ENCODE measurements at regions not wholly inside any gene's neighbourhood (a gene's known extent, or its start where the extent isn't known, plus 50 kb on each side); places are given as distances from the start of the nearest gene placed in this dataset.

DNA sequence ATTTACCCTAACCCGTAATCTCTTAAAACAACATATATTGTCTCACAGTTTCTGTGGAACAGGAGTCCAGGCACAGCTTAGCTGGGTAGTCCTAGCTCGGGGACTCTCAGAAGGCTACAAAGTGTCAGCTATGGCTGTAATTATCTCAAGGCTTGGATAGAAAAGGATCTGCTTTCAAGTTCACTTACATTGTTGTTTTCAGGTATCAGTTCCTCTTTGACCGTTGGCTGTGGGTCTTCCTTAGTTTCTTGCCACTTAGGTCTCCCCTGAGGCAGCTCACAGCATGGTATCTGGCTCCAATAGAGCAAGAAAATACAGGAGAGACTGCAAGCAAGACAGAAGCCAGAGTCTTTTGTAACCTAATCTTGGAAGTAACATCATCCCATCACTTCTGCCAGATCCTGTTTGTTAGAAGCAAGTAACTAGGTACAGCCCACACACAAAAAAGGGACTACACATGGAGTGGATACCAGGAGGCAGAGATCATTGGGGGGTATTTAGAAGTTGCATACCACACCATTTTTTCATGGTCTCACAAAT is 137.0 kb downstream of the MAGEB5 start:
- H3K4me2 ChIP-seq (ENCODE audit: low read length): no peak overlapping the region
- no peaks in the 10 kb centered on the region for H3K4me1 ChIP-seq (ENCODE audit: control insufficient read depth, low read length)
- TF ChIP-seq, protein P1, sequence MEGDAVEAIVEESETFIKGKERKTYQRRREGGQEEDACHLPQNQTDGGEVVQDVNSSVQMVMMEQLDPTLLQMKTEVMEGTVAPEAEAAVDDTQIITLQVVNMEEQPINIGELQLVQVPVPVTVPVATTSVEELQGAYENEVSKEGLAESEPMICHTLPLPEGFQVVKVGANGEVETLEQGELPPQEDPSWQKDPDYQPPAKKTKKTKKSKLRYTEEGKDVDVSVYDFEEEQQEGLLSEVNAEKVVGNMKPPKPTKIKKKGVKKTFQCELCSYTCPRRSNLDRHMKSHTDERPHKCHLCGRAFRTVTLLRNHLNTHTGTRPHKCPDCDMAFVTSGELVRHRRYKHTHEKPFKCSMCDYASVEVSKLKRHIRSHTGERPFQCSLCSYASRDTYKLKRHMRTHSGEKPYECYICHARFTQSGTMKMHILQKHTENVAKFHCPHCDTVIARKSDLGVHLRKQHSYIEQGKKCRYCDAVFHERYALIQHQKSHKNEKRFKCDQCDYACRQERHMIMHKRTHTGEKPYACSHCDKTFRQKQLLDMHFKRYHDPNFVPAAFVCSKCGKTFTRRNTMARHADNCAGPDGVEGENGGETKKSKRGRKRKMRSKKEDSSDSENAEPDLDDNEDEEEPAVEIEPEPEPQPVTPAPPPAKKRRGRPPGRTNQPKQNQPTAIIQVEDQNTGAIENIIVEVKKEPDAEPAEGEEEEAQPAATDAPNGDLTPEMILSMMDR (IDR thresholded peaks at IDR 0.05; ENCODE audit: low read depth, low read length, poor library complexity, severe bottlenecking): no peak

DNA sequence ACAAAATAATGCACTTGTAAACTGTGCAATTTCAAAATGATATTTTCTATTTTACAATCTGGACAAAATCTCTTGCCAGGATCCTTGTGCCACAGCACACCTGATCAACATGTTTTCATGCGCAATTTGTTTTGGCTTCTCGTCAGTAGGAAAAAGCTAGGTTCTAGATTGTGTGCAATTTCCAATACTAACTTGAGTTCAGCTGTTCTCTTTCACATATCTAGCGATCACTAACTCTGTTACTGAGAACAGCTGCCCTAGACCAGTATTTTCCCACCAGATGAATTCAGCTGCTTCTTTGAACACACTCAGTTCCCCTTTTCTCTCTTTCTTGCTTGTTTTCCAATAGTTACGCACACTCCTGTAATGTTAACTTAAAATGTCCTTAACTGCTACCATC is 131.2 kb downstream of the MAGEB5 start:
- H3K4me2 ChIP-seq (ENCODE audit: low read length): no peak overlapping the region
- no peaks in the 10 kb centered on the region for H3K9me3 ChIP-seq (ENCODE audit: control insufficient read depth, insufficient read depth, low read length)
- no peaks in the 10 kb centered on the region for H3K9me2 ChIP-seq (replicated peaks; ENCODE audit: control insufficient read depth, low read length)
- H3F3A ChIP-seq (ENCODE audit: control insufficient read depth, insufficient read depth): no peaks in the 10 kb centered on the region
- no peaks in the 10 kb centered on the region for H3K4me1 ChIP-seq (ENCODE audit: control insufficient read depth, low read length)
- no peak overlapping the region for H3K27ac ChIP-seq (ENCODE audit: low read depth, low read length)
- no peaks in the 10 kb centered on the region for H4K20me1 ChIP-seq (ENCODE audit: control insufficient read depth, insufficient read depth, low read depth, low read length)
- H3K79me2 ChIP-seq (ENCODE audit: control insufficient read depth, low read length): no peaks in the 10 kb centered on the region
- H3K36me3 ChIP-seq (ENCODE audit: control insufficient read depth, low read length): no peaks in the 10 kb centered on the region
- TF ChIP-seq EZH2phosphoT487 (IDR thresholded peaks at IDR 0.05; ENCODE audit: borderline replicate concordance, low read length): no peak
- TF ChIP-seq, protein P1 (IDR thresholded peaks at IDR 0.05; ENCODE audit: low read depth, low read length, poor library complexity, severe bottlenecking): no peak
- H3K4me3 ChIP-seq (ENCODE audit: low read length): no peak overlapping the region
- H3K27me3 ChIP-seq (ENCODE audit: control insufficient read depth, low read length): no peaks in the 10 kb centered on the region

More for the DNA sequence above, 137.0 kb downstream of the MAGEB5 start:
- H3F3A ChIP-seq (ENCODE audit: control insufficient read depth, insufficient read depth): no peaks in the 10 kb centered on the region
- no peak overlapping the region for H3K4me3 ChIP-seq (ENCODE audit: low read length)
- no peaks in the 10 kb centered on the region for H3K9me3 ChIP-seq (ENCODE audit: control insufficient read depth, insufficient read depth, low read length)
- H3K79me2 ChIP-seq (ENCODE audit: control insufficient read depth, low read length): no peaks in the 10 kb centered on the region
- no peaks in the 10 kb centered on the region for H4K20me1 ChIP-seq (ENCODE audit: control insufficient read depth, insufficient read depth, low read depth, low read length)
- no peaks in the 10 kb centered on the region for H3K36me3 ChIP-seq (ENCODE audit: control insufficient read depth, low read length)
- H3K27me3 ChIP-seq (ENCODE audit: control insufficient read depth, low read length): no peaks in the 10 kb centered on the region
- H3K27ac ChIP-seq (ENCODE audit: low read depth, low read length): no peak overlapping the region
- no peaks in the 10 kb centered on the region for H3K9me2 ChIP-seq (replicated peaks; ENCODE audit: control insufficient read depth, low read length)

DNA sequence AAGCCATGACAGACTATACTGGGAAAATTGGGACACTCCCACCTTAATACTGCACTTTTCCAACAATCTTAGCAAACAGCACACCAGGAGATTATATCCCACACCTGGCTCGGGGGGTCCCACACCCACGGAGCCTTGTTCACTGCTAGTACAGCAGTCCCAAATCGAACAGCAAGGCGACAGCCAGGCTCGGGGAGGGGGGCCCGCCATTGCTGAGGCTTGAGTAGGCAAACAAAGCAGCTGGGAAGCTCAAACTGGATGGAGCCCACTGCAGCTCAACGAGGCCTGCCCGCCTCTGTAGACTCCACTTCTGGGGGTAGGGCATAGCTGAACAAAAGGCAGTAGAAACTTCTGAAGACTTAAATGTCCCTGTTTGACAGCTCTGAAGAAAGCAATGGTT is 118.3 kb downstream of the MAGEB5 start:
- no peaks in the 10 kb centered on the region for H3K79me2 ChIP-seq (ENCODE audit: control insufficient read depth, low read length)
- H4K20me1 ChIP-seq (ENCODE audit: control insufficient read depth, insufficient read depth, low read depth, low read length): no peaks in the 10 kb centered on the region
- TF ChIP-seq, protein P1 (IDR thresholded peaks at IDR 0.05; ENCODE audit: low read depth, low read length, poor library complexity, severe bottlenecking): no peak
- no peak for TF ChIP-seq EZH2phosphoT487 (IDR thresholded peaks at IDR 0.05; ENCODE audit: borderline replicate concordance, low read length)
- no peaks in the 10 kb centered on the region for H3F3A ChIP-seq (ENCODE audit: control insufficient read depth, insufficient read depth)
- no peaks in the 10 kb centered on the region for H3K27me3 ChIP-seq (ENCODE audit: control insufficient read depth, low read length)
- no peaks in the 10 kb centered on the region for H3K4me1 ChIP-seq (ENCODE audit: control insufficient read depth, low read length)
- no peaks in the 10 kb centered on the region for H3K9me2 ChIP-seq (replicated peaks; ENCODE audit: control insufficient read depth, low read length)
- H3K4me3 ChIP-seq (ENCODE audit: low read length): no peak overlapping the region
- H3K36me3 ChIP-seq (ENCODE audit: control insufficient read depth, low read length): no peaks in the 10 kb centered on the region
- H3K9me3 ChIP-seq (ENCODE audit: control insufficient read depth, insufficient read depth, low read length): no peaks in the 10 kb centered on the region
- no peak overlapping the region for H3K27ac ChIP-seq (ENCODE audit: low read depth, low read length)
- H3K4me2 ChIP-seq (ENCODE audit: low read length): no peak overlapping the region
